Caco-2 (cell line): ENCODE measurements at regions not wholly inside any gene's neighbourhood (a gene's known extent, or its start where the extent isn't known, plus 50 kb on each side); places are given as distances from the start of the nearest gene placed in this dataset.

Source experiments
- BruUV-seq: library from RNA; stranded (reverse); fragments of 400-500 nt; replicated peaks from 2 replicates; lab custom pipeline; 2021; lab: Mats Ljungman, UMichigan
- CTCF ChIA-PET: fragments of 300-600 bp; sonication (Branson Sonifier 250); formaldehyde crosslinking; loops from one replicate; lab custom pipeline; 2022; ENCODE audit warnings: antibody characterized with exemption; lab: Charles Lee
- POLR2A ChIA-PET: fragments of 300-600 bp; sonication (Branson Sonifier 250); formaldehyde crosslinking; loops from one replicate; lab custom pipeline; 2022; ENCODE audit warnings: antibody characterized with exemption; lab: Charles Lee
- DNase-seq, 2 experiments: peaks; one replicate each; pipeline versions ENCODE4 v3.0.0 to v3.0.0-alpha.2; 2020 to 2022
- H3K27me3 ChIP-seq: replicated peaks from 2 replicates; pipeline ENCODE4 v1.6.0; 2011; ENCODE audit warnings: low read length; ENCODE audit not compliant: control insufficient read depth, insufficient read depth
- H3K36me3 ChIP-seq: 2 replicates; pipeline ENCODE4 v1.5.1; 2011; ENCODE audit warnings: low read length; ENCODE audit not compliant: control insufficient read depth, insufficient read depth
- H3K4me1 ChIP-seq: fragments of 250-450 bp; sonication (Bioruptor Pico); 2 replicates; pipeline ENCODE4 v1.5.1; 2020; ENCODE audit warnings: mild to moderate bottlenecking
- H3K4me3 ChIP-seq: 2 replicates; pipeline ENCODE4 v1.5.1; 2011; ENCODE audit warnings: low read depth, mild to moderate bottlenecking, control low read depth, low read length
- H3K9me3 ChIP-seq: fragments of 250-450 bp; sonication (Bioruptor Pico); 2 replicates; pipeline ENCODE4 v1.5.1; 2020; ENCODE audit warnings: mild to moderate bottlenecking, moderate library complexity
- H3K27ac Mint-ChIP-seq: one replicate; pipeline ENCODE4 v1.8.0; 2022; ENCODE audit warnings: mixed read lengths; ENCODE audit not compliant: unreplicated experiment
- H3K27me3 Mint-ChIP-seq: one replicate; pipeline ENCODE4 v1.8.0; 2022; ENCODE audit warnings: mixed read lengths; ENCODE audit not compliant: insufficient read depth, unreplicated experiment
- H3K36me3 Mint-ChIP-seq: one replicate; pipeline ENCODE4 v1.8.0; 2022; ENCODE audit warnings: mild to moderate bottlenecking, mixed read lengths; ENCODE audit not compliant: insufficient read depth, unreplicated experiment
- H3K4me1 Mint-ChIP-seq: one replicate; pipeline ENCODE4 v1.8.0; 2022; ENCODE audit warnings: low read depth, mixed read lengths; ENCODE audit not compliant: unreplicated experiment
- H3K4me3 Mint-ChIP-seq: one replicate; pipeline ENCODE4 v1.8.0; 2022; ENCODE audit warnings: mild to moderate bottlenecking, moderate library complexity, mixed read lengths; ENCODE audit not compliant: unreplicated experiment
- H3K9me3 Mint-ChIP-seq: one replicate; pipeline ENCODE4 v1.8.0; 2022; ENCODE audit warnings: mixed read lengths; ENCODE audit not compliant: unreplicated experiment
- intact Hi-C: fragments of 100-400 bp; cut with micrococcal nuclease; formaldehyde crosslinking; loops from one replicate; pipeline ENCODE4 v1.10.0; 2022; ENCODE audit not compliant: unreplicated experiment
- TF ChIP-seq, protein P1 (sequence below), 2 experiments: fragments of 200-600 bp in 1 of 2; IDR thresholded peaks; 1 replicate in 1 of 2; 2 replicates in 1 of 2; pipeline versions ENCODE4 v1.5.1 to v1.8.0; 2011 to 2022; ENCODE audit warnings: antibody characterized with exemption in 1 of 2, control low read depth in 1 of 2, inconsistent platforms in 1 of 2, low read depth in 1 of 2, low read length in 1 of 2, mild to moderate bottlenecking in 1 of 2, moderate library complexity in 1 of 2; ENCODE audit not compliant: insufficient read depth in 1 of 2, severe bottlenecking in 1 of 2, unreplicated experiment in 1 of 2

DNA sequence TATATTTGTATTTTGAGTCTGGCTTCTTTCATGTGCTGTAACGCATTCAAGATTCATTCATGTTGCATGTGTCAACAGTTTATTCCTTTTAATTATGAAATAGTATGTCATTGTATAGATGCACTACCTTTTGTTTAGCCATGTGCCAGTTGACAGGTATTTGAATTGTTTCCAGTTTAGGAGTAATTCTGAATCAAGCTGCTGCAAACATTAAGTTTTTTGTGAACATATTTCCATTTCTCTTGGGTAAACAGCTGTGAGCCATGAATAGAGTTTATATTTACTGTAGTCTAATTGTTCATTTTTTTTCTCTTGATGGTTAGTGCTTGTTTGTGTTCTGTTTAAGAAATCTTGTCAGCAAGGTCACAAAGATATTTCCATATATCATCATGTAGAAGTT lies 142.4 kb upstream of the RIPOR2 start:
- intact Hi-C loops = loop anchor here (10.0 kb wide), 1 partner anchor 363 kb away; the partner anchor contains the start of gene C6orf62
- CTCF ChIA-PET = no interaction called here

DNA sequence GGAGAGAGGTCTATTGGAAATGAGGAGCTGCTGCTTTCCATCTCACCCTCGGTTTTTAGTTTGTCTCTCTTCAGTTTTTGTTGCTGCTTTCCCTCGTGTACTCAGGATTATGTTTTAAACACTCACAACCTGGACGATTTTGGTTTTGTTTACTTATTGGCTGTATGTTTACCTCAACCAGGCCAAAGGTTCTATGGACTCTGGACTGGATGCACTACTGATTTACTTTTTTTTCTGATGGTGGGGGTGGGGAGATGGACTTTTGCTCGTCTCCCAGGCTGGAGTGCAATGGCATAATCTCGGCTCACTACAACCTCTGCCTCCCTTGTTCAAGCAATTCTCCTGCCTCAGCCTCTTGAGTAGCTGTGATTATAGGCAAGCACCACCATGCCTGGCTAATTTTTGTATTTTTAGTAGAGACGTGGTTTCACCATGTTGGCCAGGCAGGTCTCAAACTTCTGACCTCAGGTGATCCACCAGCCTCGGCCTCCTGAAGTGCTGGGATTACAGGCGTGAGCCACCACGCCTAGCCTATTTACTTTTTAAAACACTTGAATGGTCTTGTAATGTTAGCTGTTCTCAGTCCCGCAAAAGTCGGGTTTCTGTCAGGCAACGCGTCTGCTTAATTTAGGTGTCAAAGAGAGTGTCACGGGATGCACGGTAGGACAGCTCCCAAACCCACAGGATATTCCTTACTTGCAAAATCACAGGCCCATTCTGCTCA lies 148.2 kb upstream of the RIPOR2 start:
- Mint-ChIP-seq H3K9me3 (no peaks in the 10 kb centered on the region), H3K27me3 (no peaks in the 10 kb centered on the region), H3K4me3 (peak overlapping the region; percentile 17), H3K4me1 (peaks cover 6% of the 10 kb centered on the region), H3K27ac (peak overlapping the region; percentile 39), H3K36me3 (no peaks in the 10 kb centered on the region)
- H3K9me3 ChIP-seq = no peaks in the 10 kb centered on the region
- TF ChIP-seq, protein P1, sequence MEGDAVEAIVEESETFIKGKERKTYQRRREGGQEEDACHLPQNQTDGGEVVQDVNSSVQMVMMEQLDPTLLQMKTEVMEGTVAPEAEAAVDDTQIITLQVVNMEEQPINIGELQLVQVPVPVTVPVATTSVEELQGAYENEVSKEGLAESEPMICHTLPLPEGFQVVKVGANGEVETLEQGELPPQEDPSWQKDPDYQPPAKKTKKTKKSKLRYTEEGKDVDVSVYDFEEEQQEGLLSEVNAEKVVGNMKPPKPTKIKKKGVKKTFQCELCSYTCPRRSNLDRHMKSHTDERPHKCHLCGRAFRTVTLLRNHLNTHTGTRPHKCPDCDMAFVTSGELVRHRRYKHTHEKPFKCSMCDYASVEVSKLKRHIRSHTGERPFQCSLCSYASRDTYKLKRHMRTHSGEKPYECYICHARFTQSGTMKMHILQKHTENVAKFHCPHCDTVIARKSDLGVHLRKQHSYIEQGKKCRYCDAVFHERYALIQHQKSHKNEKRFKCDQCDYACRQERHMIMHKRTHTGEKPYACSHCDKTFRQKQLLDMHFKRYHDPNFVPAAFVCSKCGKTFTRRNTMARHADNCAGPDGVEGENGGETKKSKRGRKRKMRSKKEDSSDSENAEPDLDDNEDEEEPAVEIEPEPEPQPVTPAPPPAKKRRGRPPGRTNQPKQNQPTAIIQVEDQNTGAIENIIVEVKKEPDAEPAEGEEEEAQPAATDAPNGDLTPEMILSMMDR (IDR thresholded peaks at IDR 0.05; ENCODE audit: insufficient read depth in 1 of 2, low read depth in 1 of 2, low read length in 1 of 2, severe bottlenecking in 1 of 2, unreplicated experiment in 1 of 2) = no peak
- H3K27me3 ChIP-seq = no peaks in the 10 kb centered on the region
- DNase-seq = peak in 1 of 2 experiments; percentile 30
- no TSS peak for BruUV-seq
- intact Hi-C loops = no loop called here
- no peak overlapping the region for H3K4me3 ChIP-seq
- peaks cover 11% of the 10 kb centered on the region for H3K4me1 ChIP-seq
- ChIA-PET POLR2A (no interaction called here), CTCF (no interaction called here)
- no peaks in the 10 kb centered on the region for H3K36me3 ChIP-seq

More for the DNA sequence above, 142.4 kb upstream of the RIPOR2 start:
- Histone ChIP-seq H3K4me3 (no peak overlapping the region), H3K36me3 (no peaks in the 10 kb centered on the region), H3K27me3 (no peaks in the 10 kb centered on the region), H3K4me1 (no peaks in the 10 kb centered on the region), H3K9me3 (no peaks in the 10 kb centered on the region)
- H3K27me3 Mint-ChIP-seq = no peaks in the 10 kb centered on the region
- TF ChIP-seq, protein P1 (IDR thresholded peaks at IDR 0.05; ENCODE audit: insufficient read depth in 1 of 2, low read depth in 1 of 2, low read length in 1 of 2, severe bottlenecking in 1 of 2, unreplicated experiment in 1 of 2) = no peak
- BruUV-seq = no TSS peak
- H3K9me3 Mint-ChIP-seq = no peaks in the 10 kb centered on the region
- no peak for DNase-seq
- POLR2A ChIA-PET = no interaction called here
- H3K4me3 Mint-ChIP-seq = no peak overlapping the region
- no peaks in the 10 kb centered on the region for H3K4me1 Mint-ChIP-seq
- no peaks in the 10 kb centered on the region for H3K36me3 Mint-ChIP-seq
- no peak overlapping the region for H3K27ac Mint-ChIP-seq

DNA sequence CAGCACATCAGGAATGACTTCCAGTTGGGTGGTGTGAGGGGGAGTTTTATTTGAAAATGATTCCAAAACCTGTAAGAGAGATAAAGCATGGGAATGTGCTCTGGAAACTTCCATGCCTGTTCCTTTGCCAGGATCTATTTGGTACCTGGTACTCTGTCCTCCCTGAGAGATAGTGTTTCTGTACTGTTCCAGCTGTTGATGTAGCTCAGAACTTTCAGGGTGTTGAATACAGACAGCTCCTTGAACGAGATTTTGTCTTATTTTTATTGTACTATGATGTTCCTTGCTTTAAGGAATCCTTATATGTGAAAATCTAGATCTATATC lies 148.7 kb upstream of the RIPOR2 start:
- no TSS peak for BruUV-seq
- Mint-ChIP-seq H3K9me3 (no peaks in the 10 kb centered on the region), H3K4me3 (no peak overlapping the region), H3K4me1 (peaks cover 6% of the 10 kb centered on the region), H3K36me3 (no peaks in the 10 kb centered on the region), H3K27ac (no peak overlapping the region), H3K27me3 (no peaks in the 10 kb centered on the region)
- TF ChIP-seq, protein P1 (IDR thresholded peaks at IDR 0.05; ENCODE audit: insufficient read depth in 1 of 2, low read depth in 1 of 2, low read length in 1 of 2, severe bottlenecking in 1 of 2, unreplicated experiment in 1 of 2) = no peak
- ChIA-PET CTCF (no interaction called here), POLR2A (no interaction called here)
- no peaks in the 10 kb centered on the region for H3K27me3 ChIP-seq
- intact Hi-C loops = no loop called here
- DNase-seq = no peak
- no peak overlapping the region for H3K4me3 ChIP-seq
- peaks cover 11% of the 10 kb centered on the region for H3K4me1 ChIP-seq
- H3K9me3 ChIP-seq = no peaks in the 10 kb centered on the region
- no peaks in the 10 kb centered on the region for H3K36me3 ChIP-seq
